ENCODE measurements at regions not wholly inside any gene's neighbourhood (a gene's known extent, or its start where the extent isn't known, plus 50 kb on each side); places are given as distances from the start of the nearest gene placed in this dataset.

GRCh38 chr12:93059288-93059687, 130.2 kb upstream of the EEA1 start:
- TF ChIP-seq CTCF (IDR thresholded peaks at IDR 0.05) = no peak
- TF ChIP-seq EP300 (IDR thresholded peaks at IDR 0.05) = no peak
- no peak for TF ChIP-seq POLR2A (IDR thresholded peaks at IDR 0.05)

Data from tibial nerve (tissue), 4 donors.